ENCODE measurements at regions not wholly inside any gene's neighbourhood (a gene's known extent, or its start where the extent isn't known, plus 50 kb on each side); places are given as distances from the start of the nearest gene placed in this dataset.
"Not testable (repeated sequence)": the region's sequence is repeated elsewhere in the genome, so short reads cannot be mapped to it uniquely, and the experiment has no call there.

DNA sequence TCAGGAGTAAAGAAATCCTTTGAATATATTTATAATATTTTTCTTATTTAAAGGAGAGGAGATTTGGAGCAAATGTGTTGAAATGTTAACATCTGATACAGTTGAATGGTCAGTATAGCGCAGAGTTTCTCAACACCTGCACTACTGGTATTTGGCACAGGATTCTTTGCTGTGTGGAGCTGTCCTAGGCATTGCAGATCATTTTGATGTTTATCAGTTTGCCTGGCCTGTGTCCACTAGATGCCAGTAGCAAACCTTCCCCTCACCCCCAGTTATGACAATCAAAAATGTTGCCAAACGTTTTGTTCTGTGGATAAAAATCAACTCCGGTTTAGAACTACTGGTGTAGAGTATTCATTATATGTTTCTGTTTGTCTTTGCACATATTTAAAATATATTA lies 765.3 kb upstream of the SLIT2 start:
- DNase-seq, result no peak

GRCh38 chr4:19478791-19479190 lies 772.9 kb upstream of the SLIT2 start:
- no peak for DNase-seq

GRCh38 chr4:19473569-19473968 lies 778.1 kb upstream of the SLIT2 start:
- DNase-seq, result no peak

DNA sequence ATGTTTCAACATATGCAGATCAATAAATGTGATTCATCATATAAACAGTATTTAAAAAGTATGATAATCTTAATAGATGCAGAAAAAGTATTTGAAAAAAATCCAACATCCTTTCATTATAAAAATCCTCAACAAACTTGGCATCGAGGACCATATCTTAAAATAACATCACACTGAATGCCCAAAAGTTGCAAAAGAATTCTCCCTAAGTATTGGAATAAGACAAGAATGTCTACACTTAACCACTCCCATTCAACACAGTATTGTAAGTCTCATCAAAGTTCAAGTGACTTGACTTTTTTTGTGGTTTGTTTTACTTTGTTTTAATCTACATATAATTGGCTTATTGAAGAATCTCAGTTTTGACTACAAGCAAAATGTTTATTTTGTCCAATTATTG lies 779.0 kb upstream of the SLIT2 start:
- DNase-seq, result no peak

DNA sequence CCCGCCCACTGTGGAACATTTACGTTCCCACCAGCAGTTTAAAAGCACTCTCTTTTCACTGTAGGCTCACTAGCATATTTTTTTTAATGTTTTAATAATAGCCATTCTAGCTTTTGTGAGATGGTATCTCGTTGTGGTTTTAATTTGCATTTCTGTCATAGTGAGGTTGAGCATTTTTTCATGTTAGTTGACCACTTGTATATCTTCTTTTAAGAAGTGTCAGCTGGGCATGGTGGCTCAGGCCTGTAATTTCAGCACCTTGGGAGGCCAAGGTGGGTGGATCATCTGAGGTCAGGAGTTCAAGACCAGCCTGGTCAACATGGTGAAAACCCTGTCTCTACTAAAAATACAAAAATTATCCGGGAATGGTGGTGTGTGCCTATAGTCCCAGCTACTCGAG lies 781.7 kb upstream of the SLIT2 start:
- not testable (repeated sequence) for DNase-seq

DNA sequence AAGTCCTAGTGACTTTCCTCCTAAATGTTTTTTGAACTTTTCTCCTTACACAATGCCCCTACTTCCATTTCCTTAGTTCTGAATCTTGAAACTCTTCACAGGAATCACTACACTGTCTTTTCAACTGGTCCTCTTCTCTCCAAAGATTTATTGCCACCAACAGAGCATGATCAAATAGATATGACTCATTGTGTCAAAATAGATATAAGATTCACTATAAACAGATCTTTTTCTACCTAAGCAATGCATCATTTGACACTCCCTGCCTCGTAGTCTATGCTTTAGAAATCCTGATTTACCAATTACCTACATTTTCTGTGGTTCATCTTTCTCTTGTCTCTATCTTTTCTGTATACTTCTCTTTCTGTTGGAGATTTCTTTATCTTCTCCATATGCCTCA lies 789.6 kb upstream of the SLIT2 start:
- DNase-seq, result no peak

- no peak for DNase-seq
These were observed 795.7 kb upstream of the SLIT2 start for GRCh38 chr4:19455850-19456602.

DNA sequence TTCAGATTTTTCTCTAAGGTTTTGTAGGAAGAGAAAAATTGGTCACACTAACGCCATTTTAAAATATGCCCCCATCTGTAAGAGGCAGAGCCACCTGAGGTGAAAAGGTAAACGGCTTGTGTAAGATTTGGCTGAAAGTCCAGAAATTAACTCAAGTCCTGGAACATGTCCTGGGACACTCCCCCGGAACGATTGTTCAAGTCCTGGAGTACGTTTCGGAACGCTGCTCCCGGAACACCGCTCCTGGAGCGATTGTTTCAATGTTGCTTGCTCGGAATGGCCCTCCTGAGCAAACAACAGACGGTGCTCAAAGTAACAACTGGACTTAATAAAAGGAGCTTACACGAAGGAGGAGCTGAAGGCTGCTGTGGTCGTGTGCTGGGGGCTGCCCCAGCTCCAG lies 796.5 kb upstream of the SLIT2 start:
- no peak for DNase-seq

DNA sequence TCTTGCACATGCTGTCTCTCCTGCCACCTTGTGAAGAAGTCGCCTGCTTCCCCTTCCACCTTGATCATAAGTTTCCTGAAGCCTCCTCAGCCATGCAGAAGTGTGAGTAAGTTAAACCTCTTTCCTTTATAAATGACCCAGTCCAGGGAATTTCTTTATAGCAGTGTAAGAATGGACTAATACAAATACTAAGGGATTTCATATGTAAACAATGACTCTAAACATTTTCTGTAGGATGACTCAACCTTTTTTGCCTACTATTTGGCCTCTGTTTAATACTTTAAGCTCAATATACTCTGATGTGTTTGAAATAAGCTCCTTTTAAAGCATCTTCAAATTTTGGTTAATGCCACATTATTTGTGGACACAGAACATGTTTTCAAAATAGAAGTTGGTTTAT lies 813.5 kb upstream of the SLIT2 start:
- no peak for DNase-seq

DNA sequence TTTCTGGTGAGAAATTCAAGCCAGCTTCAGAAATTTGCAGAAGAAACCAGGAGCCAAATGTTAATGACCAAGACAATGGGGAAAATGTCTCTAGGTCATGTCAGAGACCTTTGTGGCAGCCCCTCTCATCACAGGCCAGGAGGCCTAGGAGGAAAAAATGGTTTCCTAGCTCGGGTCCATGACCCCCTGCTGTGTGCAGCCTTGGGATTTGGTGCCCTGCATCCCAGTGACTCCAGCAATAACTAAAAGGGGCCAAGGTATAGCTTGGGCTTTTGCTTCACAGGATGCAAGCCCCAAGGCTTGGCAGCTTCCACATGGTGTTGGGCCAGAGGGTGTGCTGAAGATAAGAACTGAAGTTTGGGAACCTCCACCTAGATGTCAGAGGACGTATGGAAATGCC lies 814.7 kb upstream of the SLIT2 start:
- DNase-seq, result no peak

DNA sequence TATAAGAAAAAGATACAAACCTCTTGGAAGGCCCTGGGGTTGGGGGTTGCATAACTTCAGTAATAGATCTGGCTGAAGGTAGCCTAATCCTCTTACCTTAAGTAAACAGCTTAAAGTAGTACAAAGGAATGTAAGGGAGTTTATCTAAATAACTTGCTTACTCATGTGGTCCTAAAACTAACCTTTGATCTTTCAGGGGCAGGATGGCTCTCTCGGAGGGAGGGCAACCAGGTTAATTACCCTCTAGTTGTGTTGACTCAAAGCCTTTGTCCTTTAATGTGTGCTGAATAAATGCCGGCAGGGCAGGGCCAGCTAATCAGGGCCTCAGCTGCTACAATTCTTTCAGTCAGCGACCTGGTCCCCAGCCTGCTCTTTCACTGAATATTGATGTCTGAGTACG lies 822.0 kb upstream of the SLIT2 start:
- DNase-seq, result no peak

GRCh38 chr4:19425146-19425545 lies 826.6 kb upstream of the SLIT2 start:
- no peak for DNase-seq

GRCh38 chr4:19417256-19417655 lies 834.4 kb upstream of the SLIT2 start:
- no peak for DNase-seq

DNA sequence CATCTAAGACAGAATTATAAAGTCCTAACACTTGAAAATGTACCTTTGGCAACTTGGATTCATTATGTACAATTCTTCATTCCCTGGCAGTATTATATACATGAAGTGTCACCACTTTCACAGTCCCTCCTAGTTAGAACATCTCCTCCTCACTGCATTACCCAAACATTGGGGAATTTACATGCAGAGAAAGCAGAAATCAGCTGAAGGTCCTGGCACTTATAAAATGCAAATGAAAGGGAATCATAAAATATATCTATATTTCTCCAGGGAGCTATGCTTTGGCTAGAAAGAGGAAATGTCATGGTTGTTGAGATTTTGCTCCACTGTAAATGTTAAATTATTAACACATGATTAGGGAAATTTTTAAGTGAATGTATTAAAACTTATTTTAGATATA lies 835.6 kb upstream of the SLIT2 start:
- no peak for DNase-seq

- no peak for DNase-seq
These were observed 843.2 kb upstream of the SLIT2 start for GRCh38 chr4:19408490-19408889.

GRCh38 chr4:19406789-19407188 lies 844.9 kb upstream of the SLIT2 start:
- DNase-seq, result no peak

- DNase-seq, result no peak
These were observed 847.8 kb upstream of the SLIT2 start for GRCh38 chr4:19403786-19404370.

- DNase-seq, result no peak
These were observed 849.1 kb upstream of the SLIT2 start for GRCh38 chr4:19402581-19403065.

DNA sequence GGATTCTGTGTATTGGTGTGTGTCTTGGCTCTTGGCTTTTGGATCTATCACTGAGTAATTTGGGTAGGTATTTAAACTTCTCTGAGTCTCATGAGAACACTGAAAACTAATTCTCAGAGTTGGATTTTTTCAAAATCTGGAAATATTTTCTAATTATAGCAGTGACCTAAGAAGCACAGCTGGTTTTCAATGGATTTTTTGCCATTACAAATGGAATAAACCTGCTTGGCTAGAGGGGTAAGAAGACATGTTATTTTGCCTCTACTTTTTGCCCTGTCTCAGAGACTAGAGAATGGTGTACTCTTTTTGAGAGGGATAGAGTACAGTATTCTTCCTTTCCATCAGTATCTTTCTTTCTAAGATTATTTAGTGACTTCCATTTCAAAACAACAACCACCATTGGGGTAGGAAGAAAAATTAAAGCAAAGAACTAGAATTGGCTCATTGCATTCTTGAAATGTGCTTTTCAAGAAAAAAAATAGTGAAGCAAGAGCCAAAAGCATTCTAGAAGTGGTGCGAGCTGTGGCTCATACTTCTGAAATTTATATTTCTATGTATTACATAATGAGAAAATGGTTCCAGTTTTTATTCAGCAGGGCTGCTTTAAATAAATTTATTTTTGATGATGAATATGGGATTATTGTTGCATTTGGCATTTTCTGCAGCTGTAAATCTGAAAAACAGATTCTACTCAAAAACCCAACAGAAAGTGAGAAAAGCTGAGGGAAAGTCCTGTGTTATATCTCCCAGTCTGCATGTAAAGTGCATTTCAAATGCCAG lies 850.2 kb upstream of the SLIT2 start:
- DNase-seq, result no peak

- DNase-seq, result no peak
These were observed 850.9 kb upstream of the SLIT2 start for GRCh38 chr4:19400820-19401219.

DNA sequence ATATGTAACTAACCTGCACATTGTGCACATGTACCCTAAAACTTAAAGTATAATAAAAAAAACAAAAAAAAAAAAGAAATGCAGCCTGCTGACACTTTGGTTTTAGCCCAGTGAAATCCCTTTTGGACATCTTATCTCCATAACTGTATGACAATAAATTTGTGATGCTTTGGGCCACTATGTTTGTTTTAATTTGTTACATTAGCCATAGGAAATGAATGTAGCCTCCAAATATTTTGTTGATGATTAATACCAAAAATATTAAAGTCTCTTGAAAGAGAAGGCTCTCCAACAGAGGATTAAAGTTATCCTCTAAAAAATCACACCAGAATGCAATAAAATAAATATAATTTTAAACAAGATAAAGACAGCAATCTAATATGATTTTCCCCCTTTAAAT lies 852.7 kb upstream of the SLIT2 start:
- no peak for DNase-seq

DNA sequence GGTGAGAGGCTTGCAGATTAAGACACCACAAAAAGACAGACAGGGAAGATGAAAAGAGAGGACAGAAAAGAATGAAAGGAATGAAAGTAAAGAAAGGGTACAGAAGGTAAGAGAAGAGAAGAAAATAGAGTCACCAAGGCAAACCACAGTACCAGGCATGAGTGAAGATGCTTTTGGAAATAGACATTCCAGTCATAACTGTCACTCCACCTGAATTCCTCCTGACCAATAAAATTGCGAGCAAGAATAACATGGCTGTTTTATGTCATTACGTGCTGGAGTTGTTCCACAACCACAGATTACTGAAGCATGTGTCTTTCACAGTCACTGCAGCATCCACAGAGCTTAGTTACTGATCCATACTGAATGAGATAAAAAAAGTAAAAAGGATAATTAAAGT lies 864.9 kb upstream of the SLIT2 start:
- DNase-seq, result no peak

GRCh38 chr4:19382993-19383756 lies 868.5 kb upstream of the SLIT2 start:
- DNase-seq, result no peak
